ENCODE measurements at regions not wholly inside any gene's neighbourhood (a gene's known extent, or its start where the extent isn't known, plus 50 kb on each side); places are given as distances from the start of the nearest gene placed in this dataset.

DNA sequence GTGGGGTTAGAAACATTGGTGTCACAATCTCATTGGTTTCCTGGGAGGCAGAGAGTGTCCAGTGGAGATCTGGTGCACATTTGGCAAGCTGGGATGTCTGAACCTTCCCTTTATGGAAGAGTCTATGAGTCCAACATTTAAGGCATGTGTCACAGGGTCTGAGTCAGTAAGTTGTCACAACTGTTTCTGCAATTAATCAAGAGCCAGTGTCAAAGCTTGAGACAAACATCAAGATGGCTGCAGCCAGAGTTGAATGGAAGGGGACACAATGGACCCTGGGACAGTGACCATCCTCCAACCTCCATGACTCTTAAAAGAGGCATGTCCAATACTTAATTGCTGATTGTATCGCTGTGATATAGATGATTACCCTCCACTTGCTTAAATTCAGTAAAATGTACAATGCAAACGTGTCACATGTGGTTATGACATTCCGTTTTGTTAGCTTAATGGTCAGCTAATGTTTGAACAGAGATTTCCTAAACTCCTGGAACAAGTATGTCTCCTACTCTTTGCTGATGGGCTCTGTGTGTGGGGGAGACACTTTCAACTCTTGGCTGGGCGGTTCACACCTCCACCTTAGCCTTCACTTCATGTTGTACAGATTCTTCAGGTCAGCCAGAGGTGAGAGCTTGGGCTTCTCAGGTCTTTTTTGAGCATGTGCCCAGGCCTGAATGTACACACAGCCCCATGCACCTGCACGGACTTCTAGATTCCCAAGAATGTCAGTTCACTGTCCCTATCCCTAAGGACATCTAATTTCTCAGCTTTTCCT is 79.9 kb upstream of the PRR23E start:
- no peak for DNase-seq

DNA sequence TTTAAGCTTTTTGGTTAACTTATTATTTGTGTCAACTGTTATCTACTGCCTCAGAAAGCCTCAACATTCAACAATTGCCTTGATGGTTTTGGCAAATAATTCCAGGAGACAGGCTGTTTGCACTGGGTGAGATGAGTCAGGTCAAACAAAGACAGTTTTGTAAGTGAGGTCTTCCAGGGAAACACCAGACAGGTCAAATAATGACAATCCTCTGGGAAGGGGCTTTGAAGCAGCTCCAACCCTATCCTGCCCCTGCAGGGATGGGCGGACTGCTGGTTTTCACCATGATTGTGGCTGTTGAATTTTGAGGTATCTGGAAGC is 79.4 kb upstream of the PRR23E start:
- DNase-seq = no peak

DNA sequence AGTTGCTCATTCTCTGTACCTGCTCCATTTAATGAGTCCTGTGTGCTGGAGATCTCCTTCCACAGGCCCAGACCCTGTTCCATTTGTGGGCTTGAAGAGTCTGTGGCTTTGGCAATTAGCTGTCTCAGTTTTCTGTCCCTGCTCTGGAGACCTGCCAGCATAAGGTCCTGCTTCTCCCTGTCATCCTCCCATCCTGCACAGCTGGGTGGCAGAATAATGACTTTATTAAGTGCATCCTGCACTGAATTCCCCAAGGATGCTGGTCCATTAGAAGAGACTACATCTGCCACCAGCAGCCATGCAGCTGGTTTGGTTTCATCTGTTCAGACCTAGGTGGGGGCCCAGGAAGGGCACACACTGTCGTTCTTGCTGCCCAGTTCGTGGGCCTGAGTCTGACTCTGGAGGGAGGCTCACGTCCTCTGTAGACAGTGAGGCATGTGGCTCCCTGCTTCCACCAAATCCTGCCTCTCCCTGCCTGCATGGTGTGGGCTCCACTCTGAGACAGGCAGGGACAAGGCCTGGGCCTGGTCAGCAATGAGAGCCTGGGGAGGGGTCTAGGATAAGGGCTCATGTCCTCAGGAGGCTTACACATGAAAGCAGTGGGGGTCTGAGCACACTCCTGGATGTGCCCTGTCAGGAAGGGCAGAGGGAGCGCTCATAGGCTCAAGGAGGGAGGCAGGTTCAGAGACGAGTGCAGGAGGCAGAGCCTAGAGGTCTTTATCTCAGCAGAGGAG is 78.4 kb upstream of the PRR23E start:
- no peak for DNase-seq

DNA sequence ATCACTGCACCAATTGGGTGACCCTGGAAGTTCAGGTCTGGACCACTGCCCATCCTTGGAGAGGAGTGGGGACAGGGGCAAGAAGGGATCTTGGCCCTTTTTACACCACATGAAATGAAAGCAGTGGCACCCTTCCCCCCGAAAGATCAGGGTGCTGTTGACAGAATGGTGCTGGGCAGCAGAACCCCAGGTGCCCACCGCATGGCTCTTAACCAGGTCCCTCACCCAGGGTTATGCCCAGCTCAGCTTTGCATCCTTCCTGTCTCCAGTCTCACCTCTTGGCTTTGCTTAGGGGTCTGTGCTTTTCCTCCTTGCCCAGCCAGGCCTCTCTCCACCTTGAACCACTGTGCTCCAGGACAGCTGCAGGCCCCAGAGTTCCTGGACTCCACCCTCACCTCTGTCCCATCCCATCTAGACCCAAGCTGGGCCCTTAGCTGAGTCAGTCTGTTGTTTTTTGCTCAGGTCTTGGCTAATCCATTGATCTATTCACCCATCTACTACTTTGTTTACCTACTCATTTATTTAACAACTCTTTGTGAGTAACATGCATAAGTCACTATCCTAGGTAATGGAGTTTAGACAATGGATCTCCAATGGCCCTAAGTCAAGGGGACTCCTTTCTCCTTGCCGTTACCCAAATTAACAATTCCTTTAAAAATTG is 77.1 kb upstream of the PRR23E start:
- DNase-seq = no peak

DNA sequence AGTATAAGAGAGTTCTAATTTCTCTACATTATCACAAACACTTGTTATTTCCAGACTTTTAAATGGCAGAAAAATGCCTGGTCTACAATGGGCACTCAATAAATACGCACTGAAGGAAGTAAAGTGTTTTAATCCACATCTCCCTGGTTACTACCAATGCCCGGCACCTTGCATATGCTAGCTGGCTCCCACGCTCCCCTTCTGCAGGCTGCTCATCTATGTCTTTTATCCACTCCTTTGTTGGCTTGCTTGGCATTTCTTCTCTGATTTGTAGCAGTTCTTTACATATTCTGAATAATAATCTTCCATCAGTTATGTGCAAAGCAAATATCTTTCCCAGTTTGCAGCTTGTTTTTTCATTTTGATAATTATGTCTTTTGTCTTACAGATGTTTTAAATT is 74.6 kb upstream of the PRR23E start:
- no peak for DNase-seq

DNA sequence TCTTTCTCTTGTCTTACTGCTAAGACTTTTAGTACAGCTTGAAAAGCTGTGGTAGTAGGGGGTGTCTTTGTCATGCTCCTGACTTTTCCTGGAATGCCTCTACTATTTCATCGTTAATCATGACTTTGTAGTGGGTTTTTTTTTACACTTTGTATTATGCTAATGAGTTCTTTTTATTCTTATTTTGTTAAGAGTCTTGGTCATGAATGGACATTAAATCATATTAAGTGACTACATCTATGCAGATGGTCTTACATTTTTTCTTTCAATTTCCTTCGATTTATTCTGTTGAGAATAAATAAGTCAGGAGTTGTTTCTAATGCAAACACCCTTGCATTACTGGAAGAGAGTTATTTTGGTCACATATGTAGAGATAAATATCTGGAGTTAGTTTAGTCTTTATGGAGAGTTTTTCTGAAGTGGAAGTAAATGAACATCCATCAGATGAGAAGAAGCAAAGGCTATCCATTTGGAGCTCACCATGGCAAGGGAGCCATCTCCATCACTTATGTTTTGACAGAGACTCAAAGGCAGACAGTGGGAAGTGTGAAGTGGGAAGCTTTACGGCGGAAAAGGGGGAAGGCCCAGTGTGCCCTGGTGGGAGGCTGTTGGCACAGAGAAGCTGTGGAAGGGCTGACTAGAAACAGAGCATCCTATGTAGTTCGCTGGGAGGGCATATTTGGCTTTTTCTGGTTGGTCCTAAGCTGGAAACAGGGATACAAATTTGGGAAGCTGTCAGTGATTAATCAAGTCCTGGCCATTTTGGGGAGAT is 73.1 kb upstream of the PRR23E start:
- no peak for DNase-seq

DNA sequence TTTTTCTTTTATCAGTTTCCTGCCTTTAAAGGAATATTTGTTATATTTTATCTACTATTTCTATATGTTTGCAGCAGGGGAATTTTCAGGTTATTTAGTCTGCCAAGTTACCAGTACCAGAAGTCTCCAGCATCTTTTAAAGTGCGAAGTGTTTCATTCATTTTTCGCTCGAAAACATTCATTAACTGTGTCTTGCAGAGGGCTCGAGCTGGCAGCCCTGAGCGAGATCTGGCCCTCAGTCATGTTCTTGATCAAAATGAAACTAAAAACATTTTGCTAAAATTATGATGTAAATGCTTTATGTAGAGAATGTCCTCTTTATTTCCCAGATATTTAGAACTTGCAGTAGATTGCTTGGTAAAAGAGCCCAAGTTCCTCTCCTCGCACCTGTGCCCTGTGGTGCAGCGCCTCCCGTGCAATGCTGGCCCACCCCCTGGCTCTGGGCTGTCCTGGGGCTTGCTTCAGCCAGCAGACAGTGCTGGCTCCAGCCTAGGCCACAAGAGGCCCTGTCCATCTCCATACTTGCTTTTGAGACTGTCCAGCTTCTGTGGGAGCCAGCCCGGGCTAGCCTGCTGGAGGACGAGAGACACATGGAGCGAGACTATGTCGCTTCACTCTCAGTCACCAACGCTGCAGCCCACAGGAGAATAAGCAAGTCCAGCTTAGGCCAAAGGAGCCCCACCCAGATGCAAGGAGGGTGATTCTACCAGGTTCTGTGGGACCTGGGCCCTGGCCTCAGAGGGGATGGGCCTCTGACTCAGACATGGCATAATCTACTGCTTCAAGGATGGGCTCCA is 71.9 kb upstream of the PRR23E start:
- DNase-seq = no peak

DNA sequence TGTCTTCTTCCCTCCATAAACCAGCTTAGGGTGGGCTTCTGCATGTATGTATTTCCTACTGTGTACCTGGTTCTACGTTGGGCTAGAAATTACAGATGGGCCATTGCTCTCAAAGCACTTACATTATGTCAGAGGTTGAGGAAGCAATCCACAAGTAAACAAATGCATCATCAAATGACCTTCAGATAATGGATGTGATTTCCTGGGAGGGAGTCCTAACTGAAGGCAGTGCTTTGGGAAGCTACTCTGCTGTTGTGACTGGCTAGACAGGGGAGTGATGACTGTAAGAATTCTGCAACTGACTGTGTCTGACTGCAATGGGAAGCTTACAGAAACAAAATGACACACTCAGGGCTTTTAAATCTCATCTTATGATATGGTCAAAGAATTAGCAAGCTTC is 71.0 kb upstream of the PRR23E start:
- no peak for DNase-seq

DNA sequence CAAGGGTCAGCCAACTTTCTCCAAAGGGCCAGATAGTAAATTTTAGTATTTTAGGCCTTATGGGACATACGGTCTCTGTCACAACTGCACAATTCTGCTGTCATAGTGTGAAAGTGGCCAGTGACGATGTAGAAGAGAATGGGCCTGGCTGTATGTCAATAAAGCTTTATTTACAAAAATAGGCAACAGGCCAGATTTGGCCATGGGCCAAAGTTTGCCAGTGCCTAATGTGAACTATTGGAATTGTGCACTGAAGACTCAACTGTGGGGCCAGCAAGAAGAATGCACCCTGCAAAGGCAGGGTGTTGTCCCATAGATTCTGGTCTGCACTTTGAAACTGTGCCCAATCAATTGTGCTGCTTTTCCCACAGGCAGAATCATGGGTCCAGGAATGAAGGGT is 69.4 kb upstream of the PRR23E start:
- no peak for DNase-seq

DNA sequence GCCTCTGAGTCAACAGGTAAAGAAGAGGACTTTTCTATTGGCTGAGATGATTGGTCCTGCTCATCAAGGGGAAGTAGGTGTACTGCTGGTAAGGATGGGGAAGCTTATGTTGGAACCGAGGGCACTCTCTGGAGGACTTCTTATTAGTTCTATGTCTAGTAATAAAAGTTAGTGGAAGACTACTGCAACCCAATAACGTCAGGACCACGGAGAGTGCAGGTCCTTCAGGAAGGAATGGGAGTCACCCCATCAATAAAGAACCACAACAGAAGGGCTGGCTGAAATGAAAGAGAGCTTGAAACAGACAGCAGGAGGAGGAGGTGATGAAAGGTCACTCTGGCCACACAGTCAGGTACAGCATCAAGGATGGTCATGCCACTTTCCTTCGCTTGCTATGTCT is 68.8 kb upstream of the PRR23E start:
- peak in 1 of 2 experiments; percentile 1 for DNase-seq

DNA sequence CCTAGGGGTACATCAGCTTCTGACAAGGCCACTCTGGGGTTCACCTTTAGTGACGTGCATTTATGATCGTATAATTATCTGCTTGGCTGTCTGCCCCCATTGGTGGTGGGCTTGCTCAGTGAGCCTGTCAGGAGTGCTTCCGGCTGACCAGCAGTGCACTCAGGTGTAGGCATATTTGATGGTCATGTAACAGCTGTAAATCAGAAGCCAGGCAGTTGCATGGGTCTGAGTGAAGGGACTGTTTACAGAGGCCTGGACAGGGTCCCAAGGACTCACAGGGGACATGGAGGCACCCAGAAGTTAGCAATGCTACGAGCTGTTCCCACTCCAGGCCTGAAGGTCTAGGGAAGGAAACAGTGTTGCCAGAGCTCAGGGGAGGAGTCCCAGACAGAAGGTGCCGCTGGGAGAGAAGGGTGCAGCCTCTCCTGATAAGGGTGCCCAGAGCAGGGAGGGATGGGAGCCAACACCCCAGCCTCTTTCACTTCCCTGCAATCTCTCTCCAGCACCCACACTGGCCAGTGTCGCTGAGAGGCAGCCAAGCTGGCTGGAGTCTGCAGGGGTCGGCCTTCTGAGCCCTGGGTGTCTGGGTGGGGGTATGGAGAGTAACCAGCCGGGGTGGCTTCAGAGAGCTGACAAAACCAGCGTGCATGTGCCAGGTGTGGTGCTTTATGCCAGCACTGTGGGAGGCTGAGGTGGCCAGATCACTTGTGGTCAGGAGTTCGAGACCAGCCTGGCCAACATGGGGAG is 61.3 kb upstream of the PRR23E start:
- no peak for DNase-seq

DNA sequence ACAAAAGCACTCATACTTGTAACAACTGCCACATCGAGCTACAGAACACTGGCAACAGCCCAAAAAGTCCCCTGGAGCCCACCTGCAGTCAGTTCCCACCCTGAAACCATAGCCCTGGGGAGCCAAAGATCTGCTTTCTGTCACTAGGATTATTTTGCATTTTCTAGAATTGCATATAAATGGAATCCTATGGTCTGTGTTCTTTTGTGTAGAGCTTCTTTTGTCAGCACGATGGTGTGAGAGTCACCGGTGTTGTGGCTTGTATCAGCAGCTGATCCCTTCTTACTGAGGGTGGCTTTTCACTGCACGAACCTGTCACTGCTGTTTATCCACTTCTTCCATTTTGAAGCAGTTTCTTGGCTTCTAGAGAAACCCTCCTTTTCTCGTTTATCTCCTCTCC is 60.1 kb upstream of the PRR23E start:
- no peak for DNase-seq

DNA sequence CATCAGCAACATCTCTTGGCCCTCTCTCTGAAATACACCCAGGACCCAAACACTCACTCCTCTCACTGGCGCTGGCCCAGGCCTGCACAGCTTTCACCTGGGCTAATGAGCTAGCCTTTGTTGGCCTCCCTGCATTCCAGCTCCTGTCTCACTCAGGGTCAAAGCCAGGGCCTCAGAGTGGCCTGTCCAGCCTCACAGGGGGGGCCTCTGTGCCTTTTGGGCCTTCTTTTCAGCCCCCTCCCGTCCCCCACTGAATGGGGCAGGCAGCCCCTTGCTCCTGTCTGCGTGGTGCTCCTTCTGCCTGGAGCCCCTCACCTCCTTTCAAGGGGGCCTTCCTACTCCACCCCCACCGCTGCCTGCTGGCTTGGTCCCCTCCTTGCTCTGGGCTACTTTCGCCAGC is 59.0 kb upstream of the PRR23E start:
- DNase-seq = no peak

DNA sequence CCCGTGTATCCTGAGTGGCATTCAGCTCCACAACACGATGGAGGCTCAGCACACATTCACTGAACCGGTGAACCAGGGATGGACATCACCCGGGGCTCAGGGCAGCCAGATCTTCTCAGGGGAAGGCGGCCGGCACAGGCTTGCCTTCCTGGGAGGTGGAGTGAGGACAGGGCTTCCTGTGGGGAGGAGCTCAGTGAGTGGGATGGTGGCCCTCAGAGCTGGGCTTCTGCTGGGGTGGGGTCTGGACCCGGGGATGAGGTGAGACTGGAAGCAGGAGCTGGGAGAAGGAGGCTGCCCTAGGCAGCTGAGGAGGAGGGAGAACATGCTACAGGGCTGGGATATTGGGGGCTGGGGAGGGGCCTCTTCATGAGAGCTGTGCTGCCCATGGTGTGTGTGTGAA is 58.5 kb upstream of the PRR23E start:
- DNase-seq = no peak

DNA sequence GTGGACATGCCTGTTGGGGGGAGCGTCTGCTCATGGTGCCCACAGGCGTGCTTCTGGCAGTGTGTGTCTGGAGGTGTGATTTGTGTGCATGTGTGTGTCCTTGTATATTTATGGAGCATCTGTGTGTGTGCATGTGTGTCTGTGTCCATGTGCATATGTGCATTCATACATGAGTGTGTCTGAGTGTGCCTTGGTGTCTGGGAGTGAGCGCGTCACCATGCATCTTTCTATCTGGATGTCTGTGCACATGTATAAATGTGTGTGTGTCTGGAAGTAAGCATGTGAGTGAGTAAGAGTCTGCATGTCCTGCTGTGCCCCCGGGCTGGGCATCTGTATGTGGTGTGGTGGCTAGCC is 58.1 kb upstream of the PRR23E start:
- DNase-seq = no peak

DNA sequence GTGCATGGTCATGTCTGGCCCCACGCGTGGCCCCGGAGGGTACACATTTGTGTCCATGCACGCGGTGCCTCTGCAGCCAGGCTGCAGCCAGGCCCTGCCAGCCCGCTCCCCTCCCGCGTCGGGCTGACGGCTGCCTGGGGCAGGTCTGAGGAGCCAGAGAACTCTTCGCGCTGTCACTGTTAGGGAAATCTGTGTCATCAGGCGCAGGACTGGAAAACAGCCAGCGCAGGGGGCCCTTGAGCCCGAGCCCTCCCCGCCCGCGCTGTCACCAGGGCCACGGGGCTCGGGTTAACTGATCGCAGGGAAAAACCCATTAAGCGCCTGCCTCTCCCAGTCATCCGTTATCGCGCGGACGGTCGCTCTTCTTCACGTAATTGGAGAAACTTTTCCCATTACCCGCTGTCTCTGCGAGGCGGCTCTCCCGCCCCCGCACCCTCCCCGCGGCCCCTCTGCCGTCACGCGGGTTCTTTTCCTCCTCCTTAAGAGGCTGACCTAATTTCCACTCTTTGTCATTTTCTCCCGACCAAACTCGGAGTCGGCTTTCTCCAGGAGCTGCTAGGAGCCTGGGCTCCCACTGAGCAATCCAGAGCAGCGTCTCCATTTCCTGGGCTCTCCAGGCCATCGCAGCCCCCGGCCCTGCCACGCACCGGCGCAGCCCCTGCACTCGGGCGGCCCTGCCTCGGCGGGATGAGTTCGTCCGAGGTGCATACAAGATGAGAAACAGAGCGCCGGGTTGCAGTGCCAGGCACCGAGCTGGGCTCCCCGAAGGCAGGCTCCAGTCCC is 57.5 kb upstream of the PRR23E start:
- no peak for DNase-seq

DNA sequence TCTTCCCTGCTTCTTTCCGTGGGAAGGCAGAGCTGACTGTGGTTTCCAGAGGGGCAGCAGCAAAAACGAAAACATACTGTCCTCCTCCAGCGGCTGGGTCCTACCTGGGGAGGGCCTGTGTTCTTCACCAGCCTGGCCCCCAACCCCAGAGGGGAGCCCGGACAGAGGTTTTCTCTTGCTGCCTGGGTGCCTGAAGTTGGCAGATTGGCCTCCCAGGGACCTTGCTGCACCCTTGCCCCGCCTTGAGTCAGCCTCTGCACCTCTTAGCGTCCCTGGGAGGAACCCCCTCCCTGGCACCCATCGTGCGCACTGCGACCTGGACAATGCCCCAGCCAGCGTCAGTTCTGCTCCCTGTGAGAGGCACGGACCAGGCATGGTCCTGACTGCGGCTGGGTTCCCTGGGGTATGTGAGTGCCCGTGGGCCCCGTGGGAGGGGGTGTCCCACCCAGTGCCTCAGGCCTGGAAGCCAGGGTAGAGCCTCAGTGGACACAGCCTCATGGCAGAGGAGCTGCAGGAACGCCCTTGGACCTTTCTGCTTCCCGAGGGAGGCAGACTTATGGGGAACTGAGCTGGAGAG is 56.8 kb upstream of the PRR23E start:
- no peak for DNase-seq

DNA sequence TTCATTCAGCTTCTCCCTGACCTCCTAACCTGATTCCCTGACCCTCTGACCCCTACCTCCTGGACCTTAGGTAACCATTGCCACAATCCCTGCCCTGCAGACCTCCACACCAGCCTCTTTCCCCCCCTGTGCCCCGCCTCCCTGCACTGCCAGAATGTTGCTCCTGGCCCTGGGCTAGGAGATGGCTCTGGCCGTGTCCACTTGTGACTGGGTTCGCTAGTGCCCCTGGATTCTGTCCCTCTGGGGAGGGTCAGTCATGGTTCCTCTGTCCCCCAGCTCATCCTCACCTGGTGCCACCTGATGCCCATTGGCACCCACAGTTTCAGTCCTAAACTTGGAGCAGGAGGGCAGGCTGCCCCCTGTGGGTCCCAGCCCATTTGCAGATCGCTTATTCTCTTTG is 56.2 kb upstream of the PRR23E start:
- DNase-seq = no peak

DNA sequence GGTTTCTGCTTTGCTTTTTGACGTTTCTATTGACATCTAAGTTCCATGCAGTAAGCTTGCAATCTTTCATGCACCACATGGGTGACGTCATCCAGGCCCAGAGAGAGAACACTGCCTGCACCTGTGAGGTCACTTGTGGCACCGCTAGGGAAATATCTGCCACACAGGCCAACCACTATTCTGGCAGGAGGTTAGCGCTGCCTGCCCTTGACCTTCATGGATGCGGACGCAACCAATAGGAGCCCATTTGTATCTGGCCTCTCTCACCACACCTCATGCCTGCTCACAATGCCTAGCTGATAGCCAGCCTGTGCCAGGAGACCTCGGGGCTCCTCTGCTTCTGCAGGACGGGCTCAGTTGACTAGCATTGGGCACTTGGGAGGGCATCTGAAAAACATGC is 55.8 kb upstream of the PRR23E start:
- DNase-seq = no peak

DNA sequence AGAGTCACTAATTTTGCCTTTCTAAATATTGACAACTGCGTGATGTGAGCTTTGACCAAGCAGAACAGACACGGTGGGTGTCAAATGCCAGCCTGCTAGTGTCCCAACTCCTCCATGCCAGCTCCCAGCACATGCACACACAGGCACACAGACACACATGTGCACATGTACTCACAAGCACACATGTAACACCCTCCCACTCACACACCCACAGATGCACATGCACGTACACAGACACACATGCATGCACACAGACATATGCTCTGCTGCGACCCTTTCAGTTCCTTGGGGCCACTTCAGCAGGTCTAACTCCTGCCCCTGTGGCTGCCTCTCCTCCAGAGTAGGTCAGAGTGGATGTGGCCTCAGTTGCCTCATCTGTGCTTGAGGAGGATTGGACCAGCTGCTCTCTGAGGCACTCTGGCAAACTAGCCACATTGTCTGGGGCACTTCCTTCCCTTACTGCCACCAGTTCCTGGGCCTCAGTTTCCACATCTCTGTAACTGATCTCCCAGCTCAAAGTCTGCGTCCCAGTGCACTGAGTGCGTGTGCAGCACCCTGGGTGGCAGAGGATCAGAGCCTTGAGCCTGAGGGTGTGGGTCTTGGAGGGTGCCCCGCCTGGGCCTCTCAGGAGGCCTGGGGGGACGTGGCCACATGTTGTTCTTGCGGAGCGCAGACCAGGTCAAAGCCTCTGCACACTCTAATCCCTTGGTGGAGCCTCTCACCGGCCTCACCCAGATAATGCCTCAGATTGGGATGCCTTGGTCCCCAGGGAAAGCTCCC is 55.0 kb upstream of the PRR23E start:
- DNase-seq = no peak

Measured in Kasumi-1 (cell line).